Left ventricle myocardium inferior (tissue), 1 donor: ENCODE measurements at regions not wholly inside any gene's neighbourhood (a gene's known extent, or its start where the extent isn't known, plus 50 kb on each side); places are given as distances from the start of the nearest gene placed in this dataset.

ENCODE experiments used
- DNase-seq: peaks from one replicate; pipeline ENCODE4 v3.0.0-alpha.2; 2020
- H3K27ac ChIP-seq: fragments of 200-600 bp; replicated peaks from 2 replicates; pipeline ENCODE4 v1.8.0; 2021
- H3K27me3 ChIP-seq: fragments of 200-600 bp; 2 replicates; pipeline ENCODE4 v1.8.0; 2021; ENCODE audit warnings: low read depth
- H3K36me3 ChIP-seq: fragments of 200-600 bp; 2 replicates; pipeline ENCODE4 v1.8.0; 2021
- H3K4me1 ChIP-seq: fragments of 200-600 bp; 2 replicates; pipeline ENCODE4 v1.8.0; 2021
- H3K4me3 ChIP-seq: fragments of 200-600 bp; 2 replicates; pipeline ENCODE4 v1.8.0; 2021; ENCODE audit warnings: mild to moderate bottlenecking, moderate library complexity
- H3K9me3 ChIP-seq: fragments of 200-600 bp; replicated peaks from 2 replicates; pipeline ENCODE4 v1.8.0; 2021
- CTCF ChIP-seq: fragments of 200-600 bp; IDR thresholded peaks from 2 replicates; pipeline ENCODE4 v1.8.0; 2021; ENCODE audit warnings: antibody characterized with exemption, mild to moderate bottlenecking, borderline replicate concordance
- intact Hi-C: fragments of 100-400 bp; cut with micrococcal nuclease; formaldehyde crosslinking; loops from one replicate; pipeline ENCODE4 v1.11.0; 2022
- donor health status: DM: no; HTN: yes; CAD: no; lungs with severe emphysema.

- H3K27ac ChIP-seq: no peak overlapping the region
- intact Hi-C loops: no loop called here
Measured at GRCh38 chr1:239222999-239223398, 163.4 kb upstream of the CHRM3 start.

GRCh38 chr1:239221656-239222055 lies 164.7 kb upstream of the CHRM3 start:
- intact Hi-C loops: no loop called here
- TF ChIP-seq CTCF: no peak
- Histone ChIP-seq H3K4me3 (no peak overlapping the region), H3K4me1 (no peaks in the 10 kb centered on the region), H3K27ac (no peak overlapping the region), H3K9me3 (peaks cover 70% of the 10 kb centered on the region), H3K36me3 (no peaks in the 10 kb centered on the region), H3K27me3 (no peaks in the 10 kb centered on the region)
- no peak for DNase-seq

More at GRCh38 chr1:239222999-239223398, 163.4 kb upstream of the CHRM3 start:
- Histone ChIP-seq H3K36me3 (no peaks in the 10 kb centered on the region), H3K4me3 (no peak overlapping the region), H3K27me3 (no peaks in the 10 kb centered on the region), H3K9me3 (peaks cover 82% of the 10 kb centered on the region), H3K4me1 (no peaks in the 10 kb centered on the region)
- no peak for DNase-seq
- TF ChIP-seq CTCF: no peak

GRCh38 chr1:239219679-239220078 lies 166.7 kb upstream of the CHRM3 start:
- intact Hi-C loops: no loop called here
- DNase-seq: no peak
- H3K27ac ChIP-seq: no peak overlapping the region
- H3K4me3 ChIP-seq: no peak overlapping the region
- H3K27me3 ChIP-seq: no peaks in the 10 kb centered on the region
- TF ChIP-seq CTCF: no peak
- no peaks in the 10 kb centered on the region for H3K4me1 ChIP-seq
- H3K9me3 ChIP-seq: peaks cover 50% of the 10 kb centered on the region
- no peaks in the 10 kb centered on the region for H3K36me3 ChIP-seq

GRCh38 chr1:239218301-239218700 lies 168.1 kb upstream of the CHRM3 start:
- TF ChIP-seq CTCF: no peak
- H3K36me3 ChIP-seq: no peaks in the 10 kb centered on the region
- no peak for DNase-seq
- H3K4me1 ChIP-seq: no peaks in the 10 kb centered on the region
- H3K9me3 ChIP-seq: peaks cover 36% of the 10 kb centered on the region
- no peak overlapping the region for H3K27ac ChIP-seq
- no peaks in the 10 kb centered on the region for H3K27me3 ChIP-seq
- intact Hi-C loops: no loop called here
- no peak overlapping the region for H3K4me3 ChIP-seq

GRCh38 chr1:239212811-239213220 lies 173.6 kb upstream of the CHRM3 start:
- intact Hi-C loops: no loop called here
- no peak overlapping the region for H3K4me3 ChIP-seq

More at GRCh38 chr1:239212811-239213220, 173.6 kb upstream of the CHRM3 start:
- no peaks in the 10 kb centered on the region for H3K36me3 ChIP-seq
- no peak overlapping the region for H3K27ac ChIP-seq
- no peaks in the 10 kb centered on the region for H3K4me1 ChIP-seq
- no peaks in the 10 kb centered on the region for H3K9me3 ChIP-seq
- no peaks in the 10 kb centered on the region for H3K27me3 ChIP-seq
- no peak for TF ChIP-seq CTCF
- no peak for DNase-seq
